KMS-11 (cell line): ENCODE measurements at regions not wholly inside any gene's neighbourhood (a gene's known extent, or its start where the extent isn't known, plus 50 kb on each side); places are given as distances from the start of the nearest gene placed in this dataset.

ENCODE experiments used
- H2AFZ ChIP-seq: fragments of 200-600 bp; sonication (generic); 2 replicates; pipeline ENCODE4 v1.6.1; 2016; ENCODE audit warnings: antibody characterized with exemption, mixed run types, low read depth
- H3K27ac ChIP-seq: fragments of 200-600 bp; sonication (generic); 2 replicates; pipeline ENCODE4 v1.6.1; 2016; ENCODE audit warnings: mild to moderate bottlenecking, mixed run types
- H3K27me3 ChIP-seq: fragments of 200-600 bp; sonication (generic); 2 replicates; pipeline ENCODE4 v1.6.1; 2017; ENCODE audit warnings: mild to moderate bottlenecking, low read depth, mixed run types, moderate library complexity; ENCODE audit not compliant: insufficient read depth
- H3K36me3 ChIP-seq: fragments of 200-600 bp; sonication (generic); 2 replicates; pipeline ENCODE4 v1.6.1; 2017; ENCODE audit warnings: mild to moderate bottlenecking, mixed run types; ENCODE audit not compliant: insufficient read depth
- H3K4me1 ChIP-seq: fragments of 200-600 bp; sonication (generic); 2 replicates; pipeline ENCODE4 v1.6.1; 2016; ENCODE audit warnings: mild to moderate bottlenecking, low read depth, mixed run types; ENCODE audit not compliant: poor library complexity, severe bottlenecking
- H3K4me2 ChIP-seq: fragments of 200-600 bp; sonication (generic); 2 replicates; pipeline ENCODE4 v1.7.0; 2016; ENCODE audit warnings: mild to moderate bottlenecking, mixed run types
- H3K4me3 ChIP-seq: fragments of 200-600 bp; sonication (generic); IDR thresholded peaks from 2 replicates; pipeline ENCODE4 v1.6.1; 2017; ENCODE audit warnings: low read depth, low read length, mixed read lengths; ENCODE audit not compliant: insufficient read depth
- H3K79me2 ChIP-seq: fragments of 200-600 bp; sonication (generic); 2 replicates; pipeline ENCODE4 v1.6.1; 2016; ENCODE audit warnings: low read depth, mixed run types; ENCODE audit not compliant: insufficient read depth
- H3K9ac ChIP-seq: fragments of 200-600 bp; sonication (generic); 2 replicates; pipeline ENCODE4 v1.6.1; 2016; ENCODE audit warnings: mild to moderate bottlenecking, mixed run types
- H4K20me1 ChIP-seq: fragments of 200-600 bp; sonication (generic); 2 replicates; pipeline ENCODE4 v1.6.1; 2016; ENCODE audit warnings: mild to moderate bottlenecking, mixed run types; ENCODE audit not compliant: insufficient read depth
- TF ChIP-seq, protein P1 (sequence below): fragments of 200-600 bp; sonication (generic); conservative IDR thresholded peaks from 2 replicates; pipeline ENCODE4 v1.6.1; 2017; ENCODE audit warnings: low read depth, mild to moderate bottlenecking, antibody characterized with exemption, low read length, moderate library complexity, mixed read lengths

DNA sequence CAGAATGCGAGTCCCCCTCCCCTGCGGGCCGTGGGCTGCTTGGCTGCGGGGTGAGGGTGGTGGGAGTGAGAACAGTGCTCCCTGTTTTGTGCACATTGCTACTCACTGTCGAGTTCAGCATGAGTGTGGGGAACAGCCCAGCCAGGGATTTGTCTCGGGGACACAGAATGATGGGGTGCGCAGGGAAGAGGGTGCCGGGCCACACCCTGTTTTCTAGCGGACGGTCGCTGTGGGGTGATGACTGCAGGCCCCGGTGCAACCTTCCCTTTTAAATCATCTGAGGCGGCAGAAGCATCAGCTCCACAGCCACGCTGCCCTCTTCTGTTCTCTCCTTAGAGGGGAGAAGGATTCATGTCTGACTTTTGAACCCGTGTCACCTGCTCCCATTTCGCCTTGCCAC, 1051.2 kb downstream of the TBC1D22A start:
- Histone ChIP-seq H3K36me3 (no peaks in the 10 kb centered on the region), H3K9ac (no peak overlapping the region), H3K4me3 (no peak overlapping the region), H3K79me2 (no peaks in the 10 kb centered on the region), H4K20me1 (no peaks in the 10 kb centered on the region), H3K4me1 (no peaks in the 10 kb centered on the region), H3K4me2 (no peak overlapping the region), H3K27ac (no peak overlapping the region), H2AFZ (no peak overlapping the region), H3K27me3 (no peaks in the 10 kb centered on the region)
- TF ChIP-seq, protein P1, sequence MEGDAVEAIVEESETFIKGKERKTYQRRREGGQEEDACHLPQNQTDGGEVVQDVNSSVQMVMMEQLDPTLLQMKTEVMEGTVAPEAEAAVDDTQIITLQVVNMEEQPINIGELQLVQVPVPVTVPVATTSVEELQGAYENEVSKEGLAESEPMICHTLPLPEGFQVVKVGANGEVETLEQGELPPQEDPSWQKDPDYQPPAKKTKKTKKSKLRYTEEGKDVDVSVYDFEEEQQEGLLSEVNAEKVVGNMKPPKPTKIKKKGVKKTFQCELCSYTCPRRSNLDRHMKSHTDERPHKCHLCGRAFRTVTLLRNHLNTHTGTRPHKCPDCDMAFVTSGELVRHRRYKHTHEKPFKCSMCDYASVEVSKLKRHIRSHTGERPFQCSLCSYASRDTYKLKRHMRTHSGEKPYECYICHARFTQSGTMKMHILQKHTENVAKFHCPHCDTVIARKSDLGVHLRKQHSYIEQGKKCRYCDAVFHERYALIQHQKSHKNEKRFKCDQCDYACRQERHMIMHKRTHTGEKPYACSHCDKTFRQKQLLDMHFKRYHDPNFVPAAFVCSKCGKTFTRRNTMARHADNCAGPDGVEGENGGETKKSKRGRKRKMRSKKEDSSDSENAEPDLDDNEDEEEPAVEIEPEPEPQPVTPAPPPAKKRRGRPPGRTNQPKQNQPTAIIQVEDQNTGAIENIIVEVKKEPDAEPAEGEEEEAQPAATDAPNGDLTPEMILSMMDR, result no peak

GRCh38 chr22:47811971-47812370, 1049.5 kb downstream of the TBC1D22A start:
- no peak overlapping the region for H3K9ac ChIP-seq
- no peak overlapping the region for H3K4me3 ChIP-seq
- no peaks in the 10 kb centered on the region for H3K27me3 ChIP-seq
- H2AFZ ChIP-seq, result no peak overlapping the region
- H4K20me1 ChIP-seq, result no peaks in the 10 kb centered on the region
- TF ChIP-seq, protein P1, result no peak
- H3K79me2 ChIP-seq, result no peaks in the 10 kb centered on the region
- no peak overlapping the region for H3K4me2 ChIP-seq
- H3K4me1 ChIP-seq, result no peaks in the 10 kb centered on the region
- no peak overlapping the region for H3K27ac ChIP-seq
- H3K36me3 ChIP-seq, result no peaks in the 10 kb centered on the region

DNA sequence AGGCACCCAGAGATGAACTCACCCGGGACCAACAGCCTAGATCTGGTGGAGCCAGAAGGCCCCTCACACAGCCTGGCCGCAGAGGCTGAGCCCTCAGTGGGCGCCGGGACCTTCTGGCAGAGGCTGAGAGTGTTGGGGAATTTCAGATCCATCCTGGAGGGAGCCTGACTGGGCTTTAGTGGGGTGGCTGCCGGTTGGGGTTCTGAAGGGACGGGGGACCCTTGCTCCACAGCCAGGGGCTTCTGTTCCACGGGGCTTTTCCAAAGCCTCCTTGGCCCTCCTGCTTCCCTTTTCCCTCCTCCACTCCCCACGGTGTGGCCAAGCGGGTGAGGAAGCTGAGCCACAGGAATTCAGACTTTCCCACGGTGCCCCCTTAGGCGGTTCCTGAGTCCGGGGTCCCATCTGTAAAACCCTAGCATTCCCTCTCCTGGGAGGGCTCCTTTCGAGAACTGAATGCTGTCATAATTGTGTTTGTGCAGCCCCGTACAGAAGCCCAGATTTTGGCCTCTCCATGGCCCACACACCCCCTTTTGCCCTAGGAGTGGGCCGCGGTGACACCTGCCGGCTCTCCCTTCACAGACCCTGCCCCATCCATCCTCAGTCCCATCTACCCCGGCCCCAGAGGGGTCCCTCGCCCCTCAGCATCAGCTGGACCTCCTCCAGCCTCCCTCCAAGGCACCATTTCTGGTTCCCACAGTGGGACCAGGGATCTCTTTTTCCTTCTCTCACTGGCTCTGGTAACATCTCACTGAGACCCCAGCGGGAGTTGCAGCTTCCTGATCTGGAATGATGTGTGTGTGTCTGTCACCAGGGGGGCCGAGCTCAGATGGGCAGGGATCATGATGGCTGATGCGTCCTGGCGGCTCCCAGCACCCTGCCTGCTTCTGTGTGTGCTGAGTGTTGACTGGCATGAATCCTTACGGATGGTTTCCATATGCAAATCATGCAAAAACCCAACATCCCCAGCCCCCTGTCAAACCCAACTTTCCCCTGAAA, 1048.4 kb downstream of the TBC1D22A start:
- no peak overlapping the region for H3K4me2 ChIP-seq
- H3K4me3 ChIP-seq, result no peak overlapping the region
- H3K9ac ChIP-seq, result no peak overlapping the region
- no peaks in the 10 kb centered on the region for H3K27me3 ChIP-seq
- H3K79me2 ChIP-seq, result no peaks in the 10 kb centered on the region
- H3K36me3 ChIP-seq, result no peaks in the 10 kb centered on the region
- no peak overlapping the region for H2AFZ ChIP-seq
- H3K4me1 ChIP-seq, result no peaks in the 10 kb centered on the region
- no peaks in the 10 kb centered on the region for H4K20me1 ChIP-seq
- H3K27ac ChIP-seq, result no peak overlapping the region
- TF ChIP-seq, protein P1, result no peak

GRCh38 chr22:47808886-47809620, 1046.6 kb downstream of the TBC1D22A start:
- Histone ChIP-seq H3K4me2 (no peak overlapping the region), H4K20me1 (no peaks in the 10 kb centered on the region), H3K4me3 (no peak overlapping the region), H2AFZ (no peak overlapping the region), H3K9ac (no peak overlapping the region), H3K27ac (no peak overlapping the region), H3K79me2 (no peaks in the 10 kb centered on the region), H3K36me3 (no peaks in the 10 kb centered on the region), H3K4me1 (no peaks in the 10 kb centered on the region), H3K27me3 (no peaks in the 10 kb centered on the region)
- TF ChIP-seq, protein P1, result no peak
